NCI-H2171 (cell line): ENCODE measurements at regions not wholly inside any gene's neighbourhood (a gene's known extent, or its start where the extent isn't known, plus 50 kb on each side); places are given as distances from the start of the nearest gene placed in this dataset.
A peak's percentile ranks its signal among the peaks of the same experiment; 100 is the strongest.

ENCODE experiments used
- DNase-seq: peaks from one replicate; lab custom pipeline; 2025; lab: John Stamatoyannopoulos, UW

GRCh38 chr9:79013715-79014610, 557.8 kb upstream of the TLE4 start:
- DNase-seq: no peak

- DNase-seq: no peak
Observed at GRCh38 chr9:79014929-79015699, 556.7 kb upstream of the TLE4 start.

GRCh38 chr9:79015951-79016350, 555.8 kb upstream of the TLE4 start:
- DNase-seq: no peak

- peak; percentile 78 for DNase-seq
Observed at GRCh38 chr9:79020276-79020675, 551.5 kb upstream of the TLE4 start.

- no peak for DNase-seq
Observed at GRCh38 chr9:79021084-79021483, 550.7 kb upstream of the TLE4 start.

- DNase-seq: no peak
Observed at GRCh38 chr9:79023134-79023580, 548.6 kb upstream of the TLE4 start.

- DNase-seq: peak; percentile 93
Observed at GRCh38 chr9:79026316-79026715, 545.4 kb upstream of the TLE4 start.

- no peak for DNase-seq
Observed at GRCh38 chr9:79028101-79028500, 543.7 kb upstream of the TLE4 start.

- no peak for DNase-seq
Observed at GRCh38 chr9:79034583-79034982, 537.2 kb upstream of the TLE4 start.

GRCh38 chr9:79037338-79037737, 534.4 kb upstream of the TLE4 start:
- DNase-seq: no peak

GRCh38 chr9:79040671-79041070, 531.1 kb upstream of the TLE4 start:
- no peak for DNase-seq

- DNase-seq: no peak
Observed at GRCh38 chr9:79041266-79041665, 530.5 kb upstream of the TLE4 start.

GRCh38 chr9:79043916-79044315, 527.8 kb upstream of the TLE4 start:
- no peak for DNase-seq

- no peak for DNase-seq
Observed at GRCh38 chr9:79046401-79046800, 525.4 kb upstream of the TLE4 start.

- no peak for DNase-seq
Observed at GRCh38 chr9:79049371-79049770, 522.4 kb upstream of the TLE4 start.

- DNase-seq: peak; percentile 34
Observed at GRCh38 chr9:79053598-79053997, 518.2 kb upstream of the TLE4 start.

- DNase-seq: no peak
Observed at GRCh38 chr9:79054500-79054899, 517.3 kb upstream of the TLE4 start.

GRCh38 chr9:79056041-79056440, 515.7 kb upstream of the TLE4 start:
- DNase-seq: no peak

- no peak for DNase-seq
Observed at GRCh38 chr9:79057576-79057975, 514.2 kb upstream of the TLE4 start.

- no peak for DNase-seq
Observed at GRCh38 chr9:79060766-79061165, 511.0 kb upstream of the TLE4 start.

GRCh38 chr9:79061752-79062616, 509.8 kb upstream of the TLE4 start:
- DNase-seq: no peak

GRCh38 chr9:79073201-79073600, 498.6 kb upstream of the TLE4 start:
- no peak for DNase-seq
